ENCODE measurements at regions not wholly inside any gene's neighbourhood (a gene's known extent, or its start where the extent isn't known, plus 50 kb on each side); places are given as distances from the start of the nearest gene placed in this dataset.

DNA sequence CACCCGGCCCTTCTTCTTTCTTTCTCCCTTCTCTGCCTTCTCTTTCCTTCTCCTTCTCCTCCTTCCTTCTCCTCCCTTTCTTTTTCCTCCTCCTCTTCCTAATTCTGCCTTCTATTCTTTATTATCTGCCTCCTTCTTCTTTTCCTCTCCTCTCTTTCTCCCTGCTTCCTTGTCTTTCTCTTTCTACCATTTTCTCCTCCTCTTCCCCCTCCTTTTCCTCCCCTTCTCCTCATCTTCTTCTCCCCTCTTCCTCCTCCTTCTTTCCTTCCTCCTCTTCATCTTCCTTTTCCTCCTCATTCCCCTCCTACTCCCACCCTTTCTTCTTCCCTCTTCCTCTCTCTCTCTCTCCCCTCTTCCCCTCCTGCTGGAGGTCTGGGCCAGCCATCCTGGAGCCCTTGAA lies 294.9 kb upstream of the CRY1 start:
- peak overlapping the region in 3 of 7 donors; percentile 50 to 72 (median 55) for H3K27ac Mint-ChIP-seq
- H3K4me3 Mint-ChIP-seq: no peak overlapping the region
- Histone ChIP-seq H3K27ac (ENCODE audit: low read depth, low read length) (no peak overlapping the region), H3K27me3 (ENCODE audit: insufficient read depth, low read length) (no peaks in the 10 kb centered on the region), H3K9me3 (ENCODE audit: control insufficient read depth in 1 of 2, low read length in 2 of 2) (no peaks in the 10 kb centered on the region), H3K4me1 (ENCODE audit: insufficient read depth, low read length) (peaks cover 44% of the 10 kb centered on the region), H3K36me3 (ENCODE audit: insufficient read depth, low read length) (no peaks in the 10 kb centered on the region), H3K4me3 (ENCODE audit: low read length in 2 of 2) (no peak overlapping the region)
- DNase-seq: no peak
- peaks cover 40 to 72% (median 54%) of the 10 kb centered on the region in 4 donors for H3K4me1 Mint-ChIP-seq
- H3K36me3 Mint-ChIP-seq: no peaks in the 10 kb centered on the region
- H3K27me3 Mint-ChIP-seq: no peaks in the 10 kb centered on the region
- peaks cover 0 to 1% (median 0%) of the 10 kb centered on the region in 8 donors for H3K9me3 Mint-ChIP-seq
- ChIA-PET CTCF (ENCODE audit: partially characterized antibody) (interaction anchor here (1.6 kb wide), 1 partner anchor 14 kb away, joined by 14 read pairs; no protein-coding TSS in a partner anchor), POLR2A (ENCODE audit: partially characterized antibody) (interaction anchor here (1.0 to 3.0 kb wide), 4 partner anchors 14 to 68 kb away, joined by 4 to 14 read pairs (median 8); no protein-coding TSS in a partner anchor)
- intact Hi-C loops (cut with micrococcal nuclease): no loop called here

DNA sequence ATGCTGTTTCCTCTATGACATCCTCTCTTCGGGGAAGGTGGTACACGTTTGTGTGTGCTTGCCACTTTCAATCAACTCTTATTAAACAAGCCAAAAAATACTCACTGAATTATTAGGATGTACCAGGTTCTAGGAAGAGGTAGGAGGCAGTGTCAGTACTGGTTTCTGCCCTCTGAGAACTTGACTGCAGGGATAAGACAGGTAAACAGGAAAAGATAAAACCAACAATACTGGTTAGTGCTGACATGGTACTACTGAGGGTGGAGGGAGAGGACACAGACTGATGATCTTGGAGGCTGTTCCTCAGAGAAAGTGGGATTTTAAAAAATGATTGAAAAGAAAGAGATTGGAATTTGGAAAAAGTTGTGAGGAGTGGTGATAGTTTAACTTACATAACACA lies 295.2 kb upstream of the PWP1 start:
- Mint-ChIP-seq H3K27me3 (no peaks in the 10 kb centered on the region), H3K4me1 (peaks cover 37 to 86% (median 64%) of the 10 kb centered on the region in 4 donors), H3K9me3 (peaks cover 0 to 1% (median 0%) of the 10 kb centered on the region in 8 donors), H3K36me3 (no peaks in the 10 kb centered on the region), H3K4me3 (peak overlapping the region in 6 of 8 donors; percentile 14 to 70 (median 55)), H3K27ac (peak overlapping the region; percentile 21 to 73 (median 37))
- CTCF ChIA-PET (ENCODE audit: partially characterized antibody): interaction anchor here (1.0 kb wide), 1 partner anchor 259 kb away, joined by 3 read pairs; no protein-coding TSS in a partner anchor
- intact Hi-C loops (cut with micrococcal nuclease): no loop called here
- H3K27me3 ChIP-seq (ENCODE audit: insufficient read depth, low read length): no peaks in the 10 kb centered on the region
- H3K27ac ChIP-seq (ENCODE audit: low read depth, low read length): no peak overlapping the region
- H3K9me3 ChIP-seq (ENCODE audit: control insufficient read depth in 1 of 2, low read length in 2 of 2): no peaks in the 10 kb centered on the region
- no peak overlapping the region for H3K4me3 ChIP-seq (ENCODE audit: low read length in 2 of 2)
- POLR2A ChIA-PET (ENCODE audit: partially characterized antibody): interaction anchor here (1.0 to 3.0 kb wide), 4 partner anchors 18 to 71 kb away, joined by 3 to 14 read pairs (median 8); no protein-coding TSS in a partner anchor
- no peaks in the 10 kb centered on the region for H3K36me3 ChIP-seq (ENCODE audit: insufficient read depth, low read length)
- no peak for DNase-seq
- peaks cover 46% of the 10 kb centered on the region for H3K4me1 ChIP-seq (ENCODE audit: insufficient read depth, low read length)

DNA sequence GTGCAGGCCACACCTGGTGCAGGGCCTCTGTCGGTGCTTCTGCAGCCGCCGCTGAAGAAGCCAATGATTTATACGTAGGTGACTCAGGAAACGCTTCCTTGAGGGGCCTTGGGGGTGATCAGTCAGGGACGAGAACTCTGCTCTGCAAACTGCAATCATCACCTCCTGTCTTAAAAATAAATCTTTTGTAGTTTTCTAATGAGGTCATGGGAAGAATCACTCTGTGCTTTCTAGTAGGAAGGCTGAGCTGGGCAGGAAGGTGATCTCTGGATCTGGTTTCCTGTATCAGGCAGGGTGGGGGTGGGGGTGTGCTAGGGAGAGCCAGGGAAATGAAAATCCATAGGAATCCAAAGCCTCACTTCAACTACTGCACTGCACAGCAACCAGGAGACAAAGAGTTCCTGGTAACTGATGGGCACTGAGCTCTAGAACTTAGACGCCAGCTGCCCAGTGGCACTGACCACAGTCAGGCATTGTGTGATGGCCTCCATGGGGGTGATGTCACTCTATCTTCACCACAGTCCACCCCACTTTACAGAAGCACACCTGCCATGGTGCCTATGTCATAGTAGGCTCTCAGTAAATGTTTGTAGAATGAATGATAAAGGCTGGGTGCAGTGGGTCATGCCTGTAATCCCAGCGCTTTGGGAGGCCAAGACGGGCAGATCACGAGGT lies 292.4 kb upstream of the PWP1 start:
- DNase-seq: no peak
- no peak overlapping the region for H3K4me3 ChIP-seq (ENCODE audit: low read length in 2 of 2)
- H3K27me3 ChIP-seq (ENCODE audit: insufficient read depth, low read length): no peaks in the 10 kb centered on the region
- no peak overlapping the region for H3K27ac ChIP-seq (ENCODE audit: low read depth, low read length)
- no peaks in the 10 kb centered on the region for H3K36me3 Mint-ChIP-seq
- no peaks in the 10 kb centered on the region for H3K27me3 Mint-ChIP-seq
- peaks cover 41 to 82% (median 60%) of the 10 kb centered on the region in 4 donors for H3K4me1 Mint-ChIP-seq
- H3K4me1 ChIP-seq (ENCODE audit: insufficient read depth, low read length): peaks cover 45% of the 10 kb centered on the region
- ChIA-PET CTCF (ENCODE audit: partially characterized antibody) (interaction anchor here (0.6 to 0.7 kb wide), 2 partner anchors 9 to 106 kb away, joined by 3 to 4 read pairs; no protein-coding TSS in a partner anchor), POLR2A (ENCODE audit: partially characterized antibody) (interaction anchor here (0.7 to 3.9 kb wide), 2 partner anchors 20 to 73 kb away, joined by 3 to 19 read pairs; a partner anchor contains a TSS)
- H3K27ac Mint-ChIP-seq: peak overlapping the region in 6 of 7 donors; percentile 38 to 80 (median 72)
- no peaks in the 10 kb centered on the region for H3K36me3 ChIP-seq (ENCODE audit: insufficient read depth, low read length)
- H3K9me3 Mint-ChIP-seq: no peaks in the 10 kb centered on the region
- peak overlapping the region in 4 of 8 donors; percentile 31 to 72 (median 53) for H3K4me3 Mint-ChIP-seq
- intact Hi-C loops (cut with micrococcal nuclease): no loop called here
- no peaks in the 10 kb centered on the region for H3K9me3 ChIP-seq (ENCODE audit: control insufficient read depth in 1 of 2, low read length in 2 of 2)

GRCh38 chr12:107394693-107395092 lies 290.9 kb upstream of the PWP1 start:
- Mint-ChIP-seq H3K9me3 (no peaks in the 10 kb centered on the region), H3K27ac (peak overlapping the region in 4 of 7 donors; percentile 9 to 74 (median 12)), H3K27me3 (no peaks in the 10 kb centered on the region), H3K4me1 (peaks cover 32 to 71% (median 51%) of the 10 kb centered on the region in 4 donors), H3K36me3 (no peaks in the 10 kb centered on the region), H3K4me3 (no peak overlapping the region)
- CTCF ChIA-PET (ENCODE audit: partially characterized antibody): interaction anchor here (1.0 kb wide), 1 partner anchor 8 kb away, joined by 6 read pairs; no protein-coding TSS in a partner anchor
- Histone ChIP-seq H3K27ac (ENCODE audit: low read depth, low read length) (no peak overlapping the region), H3K36me3 (ENCODE audit: insufficient read depth, low read length) (no peaks in the 10 kb centered on the region), H3K9me3 (ENCODE audit: control insufficient read depth in 1 of 2, low read length in 2 of 2) (no peaks in the 10 kb centered on the region), H3K4me1 (ENCODE audit: insufficient read depth, low read length) (peaks cover 42% of the 10 kb centered on the region), H3K4me3 (ENCODE audit: low read length in 2 of 2) (no peak overlapping the region), H3K27me3 (ENCODE audit: insufficient read depth, low read length) (no peaks in the 10 kb centered on the region)
- POLR2A ChIA-PET (ENCODE audit: partially characterized antibody): interaction anchor here (3.9 kb wide), 1 partner anchor 75 kb away, joined by 19 read pairs; a partner anchor contains a TSS
- intact Hi-C loops (cut with micrococcal nuclease): no loop called here
- no peak for DNase-seq

- Mint-ChIP-seq H3K4me3 (no peak overlapping the region), H3K27me3 (no peaks in the 10 kb centered on the region), H3K9me3 (peaks cover 0 to 2% (median 0%) of the 10 kb centered on the region in 8 donors), H3K27ac (peak overlapping the region in 3 of 7 donors; percentile 7 to 11 (median 11)), H3K4me1 (peaks cover 25 to 68% (median 44%) of the 10 kb centered on the region in 4 donors), H3K36me3 (no peaks in the 10 kb centered on the region)
- Histone ChIP-seq H3K4me1 (ENCODE audit: insufficient read depth, low read length) (peaks cover 31% of the 10 kb centered on the region), H3K9me3 (ENCODE audit: control insufficient read depth in 1 of 2, low read length in 2 of 2) (no peaks in the 10 kb centered on the region), H3K27ac (ENCODE audit: low read depth, low read length) (no peak overlapping the region), H3K4me3 (ENCODE audit: low read length in 2 of 2) (no peak overlapping the region), H3K36me3 (ENCODE audit: insufficient read depth, low read length) (no peaks in the 10 kb centered on the region), H3K27me3 (ENCODE audit: insufficient read depth, low read length) (no peaks in the 10 kb centered on the region)
- DNase-seq: no peak
- intact Hi-C loops (cut with micrococcal nuclease): no loop called here
- CTCF ChIA-PET (ENCODE audit: partially characterized antibody): interaction anchor here (1.3 kb wide), 1 partner anchor 77 kb away, joined by 3 read pairs; no protein-coding TSS in a partner anchor
- POLR2A ChIA-PET (ENCODE audit: partially characterized antibody): interaction anchor here (3.9 kb wide), 1 partner anchor 76 kb away, joined by 19 read pairs; a partner anchor contains a TSS
These were observed 289.8 kb upstream of the PWP1 start for GRCh38 chr12:107395817-107396216.

DNA sequence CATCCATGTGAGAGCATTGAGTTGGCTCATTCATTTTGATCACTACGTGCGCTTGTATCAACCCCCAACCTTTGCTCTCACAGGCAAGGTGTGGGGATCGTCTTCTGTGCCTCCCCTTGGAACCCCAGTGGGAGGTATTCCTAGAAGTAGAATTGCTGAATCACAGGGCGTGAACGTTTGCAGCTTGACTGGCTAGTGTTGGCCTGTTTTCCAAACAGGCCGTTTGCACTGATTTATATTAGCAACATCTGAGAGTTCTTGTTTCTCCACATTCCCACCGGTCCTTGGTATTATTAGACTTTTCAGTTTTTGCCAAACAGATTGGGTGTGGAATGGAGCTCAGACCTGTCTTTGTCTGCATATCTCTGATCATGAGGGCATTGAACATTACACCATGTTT lies 288.6 kb upstream of the PWP1 start:
- H3K9me3 ChIP-seq (ENCODE audit: control insufficient read depth in 1 of 2, low read length in 2 of 2): no peaks in the 10 kb centered on the region
- ChIA-PET CTCF (ENCODE audit: partially characterized antibody) (interaction anchor here (1.0 kb wide), 1 partner anchor 10 kb away, joined by 3 read pairs; no protein-coding TSS in a partner anchor), POLR2A (ENCODE audit: partially characterized antibody) (interaction anchor here (0.7 to 3.9 kb wide), 2 partner anchors 27 to 77 kb away, joined by 3 to 19 read pairs; a partner anchor contains a TSS)
- Mint-ChIP-seq H3K9me3 (peaks cover 0 to 2% (median 0%) of the 10 kb centered on the region in 8 donors), H3K4me3 (no peak overlapping the region), H3K4me1 (peaks cover 21 to 67% (median 36%) of the 10 kb centered on the region in 4 donors), H3K36me3 (no peaks in the 10 kb centered on the region), H3K27me3 (no peaks in the 10 kb centered on the region), H3K27ac (peak overlapping the region in 2 of 7 donors; percentile 7 to 63)
- H3K27me3 ChIP-seq (ENCODE audit: insufficient read depth, low read length): no peaks in the 10 kb centered on the region
- no peak overlapping the region for H3K4me3 ChIP-seq (ENCODE audit: low read length in 2 of 2)
- intact Hi-C loops (cut with micrococcal nuclease): no loop called here
- no peak overlapping the region for H3K27ac ChIP-seq (ENCODE audit: low read depth, low read length)
- no peaks in the 10 kb centered on the region for H3K36me3 ChIP-seq (ENCODE audit: insufficient read depth, low read length)
- H3K4me1 ChIP-seq (ENCODE audit: insufficient read depth, low read length): peaks cover 19% of the 10 kb centered on the region
- DNase-seq: no peak

DNA sequence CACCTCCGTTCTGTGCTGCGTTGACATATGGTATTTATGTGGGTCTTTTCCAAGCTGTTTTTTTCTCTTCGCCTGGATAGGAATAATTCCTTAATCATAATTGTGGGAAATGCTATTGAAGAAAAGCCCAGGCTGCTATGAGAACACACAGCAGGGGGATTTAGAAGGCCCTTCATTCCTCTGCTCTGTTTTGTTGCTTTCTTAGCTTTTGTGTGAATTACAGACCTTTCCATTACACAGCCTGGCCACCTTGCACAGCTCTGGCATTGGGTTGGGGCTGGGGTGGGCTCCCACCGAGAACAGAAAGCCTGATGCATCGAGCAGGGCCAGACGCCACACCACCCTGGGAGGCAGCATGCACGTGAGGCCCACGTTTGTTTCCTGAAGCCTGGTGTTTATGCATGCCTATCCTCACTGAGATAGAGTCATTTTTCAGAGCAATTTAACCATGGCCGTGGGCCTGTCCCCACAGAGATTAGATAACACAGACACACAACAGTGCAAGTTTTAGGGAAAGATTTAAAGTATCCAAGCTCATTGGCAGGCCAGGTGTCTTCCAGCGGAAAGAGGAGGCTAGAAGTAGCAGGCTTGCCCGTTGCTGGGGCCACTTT lies 287.6 kb upstream of the PWP1 start:
- H3K4me1 ChIP-seq (ENCODE audit: insufficient read depth, low read length): peaks cover 16% of the 10 kb centered on the region
- H3K4me3 ChIP-seq (ENCODE audit: low read length in 2 of 2): no peak overlapping the region
- Mint-ChIP-seq H3K27me3 (no peaks in the 10 kb centered on the region), H3K4me3 (no peak overlapping the region), H3K36me3 (no peaks in the 10 kb centered on the region), H3K9me3 (peaks cover 0 to 2% (median 0%) of the 10 kb centered on the region in 8 donors), H3K27ac (peak overlapping the region in 2 of 7 donors; percentile 26 to 31), H3K4me1 (peaks cover 17 to 66% (median 32%) of the 10 kb centered on the region in 4 donors)
- no peaks in the 10 kb centered on the region for H3K27me3 ChIP-seq (ENCODE audit: insufficient read depth, low read length)
- CTCF ChIA-PET (ENCODE audit: partially characterized antibody): interaction anchor here (1.9 to 10.3 kb wide), 2 partner anchors 25 to 266 kb away, joined by 5 to 171 read pairs; no protein-coding TSS in a partner anchor
- H3K36me3 ChIP-seq (ENCODE audit: insufficient read depth, low read length): no peaks in the 10 kb centered on the region
- no peaks in the 10 kb centered on the region for H3K9me3 ChIP-seq (ENCODE audit: control insufficient read depth in 1 of 2, low read length in 2 of 2)
- POLR2A ChIA-PET (ENCODE audit: partially characterized antibody): no interaction called here
- intact Hi-C loops (cut with micrococcal nuclease): no loop called here
- H3K27ac ChIP-seq (ENCODE audit: low read depth, low read length): no peak overlapping the region
- no peak for DNase-seq
